22Rv1 (cell line): ENCODE measurements at regions not wholly inside any gene's neighbourhood (a gene's known extent, or its start where the extent isn't known, plus 50 kb on each side); places are given as distances from the start of the nearest gene placed in this dataset.

Source experiments
- H3K27ac ChIP-seq: fragments of 450-650 bp; 2 replicates; pipeline ENCODE4 v1.5.1; 2017
- CTCF ChIP-seq: fragments of 450-650 bp; IDR thresholded peaks from 2 replicates; pipeline ENCODE4 v1.5.1; 2017; ENCODE audit warnings: mild to moderate bottlenecking
- ZFX ChIP-seq: fragments of 450-650 bp; IDR thresholded peaks from 2 replicates; pipeline ENCODE4 v1.6.1; 2017; ENCODE audit warnings: antibody characterized with exemption, borderline replicate concordance

DNA sequence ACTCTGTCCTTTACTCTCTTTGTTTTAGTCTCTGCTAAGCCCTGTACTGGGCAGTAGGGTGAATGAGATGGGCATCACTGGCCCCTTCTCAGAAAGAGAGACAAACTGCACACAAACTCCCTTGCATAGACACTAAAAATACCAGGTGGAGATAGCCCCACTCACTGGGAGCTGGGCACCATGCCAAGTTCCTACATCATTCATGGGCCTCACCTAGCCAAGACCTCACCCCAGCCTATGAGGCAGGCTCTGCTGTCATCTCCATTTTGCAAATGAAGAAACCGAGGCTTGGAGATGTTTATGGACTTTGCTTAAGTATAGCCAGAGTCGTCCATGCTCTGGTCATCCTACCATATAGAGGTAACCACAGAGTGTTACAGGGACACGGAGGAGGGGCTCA is 499.8 kb upstream of the CDH11 start:
- H3K27ac ChIP-seq: no peak overlapping the region
- no peak for TF ChIP-seq ZFX
- no peak for TF ChIP-seq CTCF

DNA sequence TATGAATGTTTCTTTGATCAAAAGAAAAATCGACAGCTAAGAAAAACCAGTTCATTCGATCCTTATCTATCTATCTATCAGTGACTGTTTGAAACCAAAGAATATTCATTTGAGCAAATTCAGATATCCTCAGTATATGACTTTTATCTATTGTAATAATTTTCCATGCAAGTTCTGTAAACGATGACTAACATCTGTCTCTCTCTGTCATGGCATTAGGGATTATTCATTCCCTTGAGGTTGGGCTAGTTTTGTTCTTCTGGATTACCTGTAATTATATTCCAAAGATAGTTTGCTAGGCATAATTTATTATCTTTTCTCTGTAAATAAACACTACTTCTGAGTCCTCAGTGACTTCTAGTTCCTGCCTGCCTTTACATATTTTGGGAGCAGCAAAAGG is 497.7 kb upstream of the CDH11 start:
- H3K27ac ChIP-seq: no peak overlapping the region
- TF ChIP-seq ZFX (no peak), CTCF (no peak)

- TF ChIP-seq CTCF: no peak
- TF ChIP-seq ZFX: no peak
- H3K27ac ChIP-seq: no peak overlapping the region
Observed at GRCh38 chr16:65618931-65619330, 497.1 kb upstream of the CDH11 start.

DNA sequence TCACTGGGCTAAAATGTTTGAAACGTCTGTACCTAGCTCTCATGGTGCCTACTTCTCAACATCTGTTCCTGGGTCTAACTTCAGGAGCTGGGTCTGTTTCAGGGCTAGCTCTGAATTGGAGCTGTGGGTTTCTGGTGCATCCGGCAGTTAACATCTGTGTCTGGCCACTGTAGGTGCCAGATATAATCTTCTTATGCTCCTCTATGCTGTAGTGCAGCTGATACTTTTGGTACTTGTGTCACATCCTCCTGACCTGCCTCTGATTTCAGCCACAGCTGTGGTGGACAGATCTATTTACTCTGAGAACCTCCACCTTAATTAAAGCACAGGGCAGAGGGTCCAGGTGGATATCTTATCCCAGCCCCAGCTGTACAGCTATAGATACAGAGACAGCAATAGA is 496.5 kb upstream of the CDH11 start:
- TF ChIP-seq ZFX (no peak), CTCF (no peak)

DNA sequence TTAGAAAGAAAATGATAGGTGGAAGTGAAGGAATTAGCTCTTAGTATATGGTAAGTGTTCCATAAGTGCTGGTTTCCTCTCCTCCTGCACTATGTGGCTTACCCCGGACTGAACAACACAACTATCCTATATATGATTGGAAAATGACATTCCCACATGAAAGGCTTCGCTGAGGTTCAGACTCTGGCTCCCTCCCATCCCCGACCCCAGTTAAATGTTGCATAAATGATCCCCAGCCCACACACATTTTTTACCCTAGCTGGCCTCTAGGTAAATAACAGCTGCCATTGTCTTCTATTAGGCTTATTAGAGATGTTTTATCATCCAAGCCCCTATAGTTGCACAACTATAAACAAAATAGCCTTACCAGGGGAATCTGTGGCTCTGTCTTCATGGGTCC is 495.6 kb upstream of the CDH11 start:
- H3K27ac ChIP-seq: no peak overlapping the region
- TF ChIP-seq CTCF: no peak

More for the DNA sequence above, 496.5 kb upstream of the CDH11 start:
- no peak overlapping the region for H3K27ac ChIP-seq

DNA sequence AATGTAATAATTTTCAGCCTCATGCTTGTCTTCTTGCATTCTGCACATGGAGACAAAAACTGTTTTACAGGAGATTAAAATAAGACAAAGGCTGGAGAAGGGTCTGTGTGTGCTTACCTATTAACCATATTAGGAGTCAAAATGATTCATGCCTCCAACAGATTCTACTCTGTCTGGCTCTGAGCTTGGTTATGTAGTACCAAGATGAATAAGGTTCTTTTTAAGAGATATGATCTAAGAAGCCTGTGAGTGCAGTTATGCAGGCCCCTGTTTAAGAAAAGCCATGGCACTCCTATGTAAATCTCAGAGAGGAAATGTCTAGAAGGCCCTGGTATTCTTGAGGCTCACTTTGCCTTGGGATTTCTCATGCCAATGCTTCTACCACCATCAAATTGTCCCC is 486.6 kb upstream of the CDH11 start:
- TF ChIP-seq ZFX (no peak), CTCF (no peak)
- H3K27ac ChIP-seq: no peak overlapping the region

- no peak for TF ChIP-seq ZFX
- no peak for TF ChIP-seq CTCF
- H3K27ac ChIP-seq: no peak overlapping the region
Observed at GRCh38 chr16:65604771-65605170, 482.9 kb upstream of the CDH11 start.
